ENCODE measurements at regions not wholly inside any gene's neighbourhood (a gene's known extent, or its start where the extent isn't known, plus 50 kb on each side); places are given as distances from the start of the nearest gene placed in this dataset.

- TF ChIP-seq CTCF (IDR thresholded peaks at IDR 0.05): no peak
- TF ChIP-seq POLR2A (IDR thresholded peaks at IDR 0.05): no peak
These were observed 126.8 kb upstream of the DMRT1 start for GRCh38 chr9:714675-715074.
